ENCODE measurements at regions not wholly inside any gene's neighbourhood (a gene's known extent, or its start where the extent isn't known, plus 50 kb on each side); places are given as distances from the start of the nearest gene placed in this dataset.

- Histone ChIP-seq H3K36me3 (ENCODE audit: control insufficient read depth in 1 of 2, insufficient read depth in 2 of 2, low read length in 2 of 2) (no peaks in the 10 kb centered on the region), H3K27ac (ENCODE audit: low read length) (no peak overlapping the region), H3K27me3 (ENCODE audit: low read depth, low read length) (no peaks in the 10 kb centered on the region), H3K4me3 (ENCODE audit: low read depth in 1 of 2, low read length in 2 of 2) (no peak overlapping the region), H3K4me1 (ENCODE audit: control insufficient read depth in 1 of 2, insufficient read depth in 2 of 2, low read length in 2 of 2) (no peaks in the 10 kb centered on the region), H3K9me3 (ENCODE audit: control insufficient read depth in 1 of 2, low read length in 2 of 2) (no peaks in the 10 kb centered on the region)
These were observed 643.8 kb downstream of the SORCS1 start for GRCh38 chr10:106520698-106521097.

GRCh38 chr10:106519376-106520030 lies 645.0 kb downstream of the SORCS1 start:
- no peaks in the 10 kb centered on the region for H3K4me1 ChIP-seq (ENCODE audit: control insufficient read depth in 1 of 2, insufficient read depth in 2 of 2, low read length in 2 of 2)
- no peak overlapping the region for H3K4me3 ChIP-seq (ENCODE audit: low read depth in 1 of 2, low read length in 2 of 2)
- no peak overlapping the region for H3K27ac ChIP-seq (ENCODE audit: low read length)
- no peaks in the 10 kb centered on the region for H3K27me3 ChIP-seq (ENCODE audit: low read depth, low read length)
- H3K36me3 ChIP-seq (ENCODE audit: control insufficient read depth in 1 of 2, insufficient read depth in 2 of 2, low read length in 2 of 2), result no peaks in the 10 kb centered on the region
- no peaks in the 10 kb centered on the region for H3K9me3 ChIP-seq (ENCODE audit: control insufficient read depth in 1 of 2, low read length in 2 of 2)

GRCh38 chr10:106515206-106515790 lies 649.2 kb downstream of the SORCS1 start:
- H3K27me3 ChIP-seq (ENCODE audit: low read depth, low read length), result no peaks in the 10 kb centered on the region
- H3K4me1 ChIP-seq (ENCODE audit: control insufficient read depth in 1 of 2, insufficient read depth in 2 of 2, low read length in 2 of 2), result no peaks in the 10 kb centered on the region
- no peaks in the 10 kb centered on the region for H3K36me3 ChIP-seq (ENCODE audit: control insufficient read depth in 1 of 2, insufficient read depth in 2 of 2, low read length in 2 of 2)
- no peaks in the 10 kb centered on the region for H3K9me3 ChIP-seq (ENCODE audit: control insufficient read depth in 1 of 2, low read length in 2 of 2)
- H3K4me3 ChIP-seq (ENCODE audit: low read depth in 1 of 2, low read length in 2 of 2), result no peak overlapping the region
- H3K27ac ChIP-seq (ENCODE audit: low read length), result no peak overlapping the region

- Histone ChIP-seq H3K9me3 (ENCODE audit: control insufficient read depth in 1 of 2, low read length in 2 of 2) (no peaks in the 10 kb centered on the region), H3K27ac (ENCODE audit: low read length) (no peak overlapping the region), H3K4me3 (ENCODE audit: low read depth in 1 of 2, low read length in 2 of 2) (no peak overlapping the region), H3K36me3 (ENCODE audit: control insufficient read depth in 1 of 2, insufficient read depth in 2 of 2, low read length in 2 of 2) (no peaks in the 10 kb centered on the region), H3K27me3 (ENCODE audit: low read depth, low read length) (no peaks in the 10 kb centered on the region), H3K4me1 (ENCODE audit: control insufficient read depth in 1 of 2, insufficient read depth in 2 of 2, low read length in 2 of 2) (no peaks in the 10 kb centered on the region)
These were observed 651.1 kb downstream of the SORCS1 start for GRCh38 chr10:106513352-106513771.

- Histone ChIP-seq H3K4me3 (ENCODE audit: low read depth in 1 of 2, low read length in 2 of 2) (no peak overlapping the region), H3K9me3 (ENCODE audit: control insufficient read depth in 1 of 2, low read length in 2 of 2) (no peaks in the 10 kb centered on the region), H3K4me1 (ENCODE audit: control insufficient read depth in 1 of 2, insufficient read depth in 2 of 2, low read length in 2 of 2) (no peaks in the 10 kb centered on the region), H3K27ac (ENCODE audit: low read length) (no peak overlapping the region), H3K27me3 (ENCODE audit: low read depth, low read length) (no peaks in the 10 kb centered on the region), H3K36me3 (ENCODE audit: control insufficient read depth in 1 of 2, insufficient read depth in 2 of 2, low read length in 2 of 2) (no peaks in the 10 kb centered on the region)
These were observed 652.6 kb downstream of the SORCS1 start for GRCh38 chr10:106511917-106512316.

- Histone ChIP-seq H3K27ac (ENCODE audit: low read length) (no peak overlapping the region), H3K9me3 (ENCODE audit: control insufficient read depth in 1 of 2, low read length in 2 of 2) (no peaks in the 10 kb centered on the region)
These were observed 655.6 kb downstream of the SORCS1 start for GRCh38 chr10:106508950-106509349.

GRCh38 chr10:106506526-106507283 lies 657.8 kb downstream of the SORCS1 start:
- H3K27ac ChIP-seq (ENCODE audit: low read length), result no peak overlapping the region

More at GRCh38 chr10:106508950-106509349, 655.6 kb downstream of the SORCS1 start:
- Histone ChIP-seq H3K36me3 (ENCODE audit: control insufficient read depth in 1 of 2, insufficient read depth in 2 of 2, low read length in 2 of 2) (no peaks in the 10 kb centered on the region), H3K27me3 (ENCODE audit: low read depth, low read length) (no peaks in the 10 kb centered on the region), H3K4me3 (ENCODE audit: low read depth in 1 of 2, low read length in 2 of 2) (no peak overlapping the region), H3K4me1 (ENCODE audit: control insufficient read depth in 1 of 2, insufficient read depth in 2 of 2, low read length in 2 of 2) (no peaks in the 10 kb centered on the region)

GRCh38 chr10:106504536-106504935 lies 660.0 kb downstream of the SORCS1 start:
- Histone ChIP-seq H3K9me3 (ENCODE audit: control insufficient read depth in 1 of 2, low read length in 2 of 2) (no peaks in the 10 kb centered on the region), H3K4me1 (ENCODE audit: control insufficient read depth in 1 of 2, insufficient read depth in 2 of 2, low read length in 2 of 2) (no peaks in the 10 kb centered on the region), H3K27ac (ENCODE audit: low read length) (no peak overlapping the region), H3K27me3 (ENCODE audit: low read depth, low read length) (no peaks in the 10 kb centered on the region), H3K36me3 (ENCODE audit: control insufficient read depth in 1 of 2, insufficient read depth in 2 of 2, low read length in 2 of 2) (no peaks in the 10 kb centered on the region), H3K4me3 (ENCODE audit: low read depth in 1 of 2, low read length in 2 of 2) (no peak overlapping the region)

More at GRCh38 chr10:106506526-106507283, 657.8 kb downstream of the SORCS1 start:
- H3K36me3 ChIP-seq (ENCODE audit: control insufficient read depth in 1 of 2, insufficient read depth in 2 of 2, low read length in 2 of 2), result no peaks in the 10 kb centered on the region
- H3K4me1 ChIP-seq (ENCODE audit: control insufficient read depth in 1 of 2, insufficient read depth in 2 of 2, low read length in 2 of 2), result no peaks in the 10 kb centered on the region
- H3K27me3 ChIP-seq (ENCODE audit: low read depth, low read length), result no peaks in the 10 kb centered on the region
- H3K9me3 ChIP-seq (ENCODE audit: control insufficient read depth in 1 of 2, low read length in 2 of 2), result no peaks in the 10 kb centered on the region
- H3K4me3 ChIP-seq (ENCODE audit: low read depth in 1 of 2, low read length in 2 of 2), result no peak overlapping the region

GRCh38 chr10:106502641-106503040 lies 661.9 kb downstream of the SORCS1 start:
- Histone ChIP-seq H3K4me3 (ENCODE audit: low read depth in 1 of 2, low read length in 2 of 2) (no peak overlapping the region), H3K9me3 (ENCODE audit: control insufficient read depth in 1 of 2, low read length in 2 of 2) (no peaks in the 10 kb centered on the region), H3K4me1 (ENCODE audit: control insufficient read depth in 1 of 2, insufficient read depth in 2 of 2, low read length in 2 of 2) (no peaks in the 10 kb centered on the region), H3K27me3 (ENCODE audit: low read depth, low read length) (no peaks in the 10 kb centered on the region), H3K36me3 (ENCODE audit: control insufficient read depth in 1 of 2, insufficient read depth in 2 of 2, low read length in 2 of 2) (no peaks in the 10 kb centered on the region), H3K27ac (ENCODE audit: low read length) (no peak overlapping the region)

GRCh38 chr10:106500925-106501525 lies 663.5 kb downstream of the SORCS1 start:
- H3K4me3 ChIP-seq (ENCODE audit: low read depth in 1 of 2, low read length in 2 of 2), result no peak overlapping the region
- H3K9me3 ChIP-seq (ENCODE audit: control insufficient read depth in 1 of 2, low read length in 2 of 2), result no peaks in the 10 kb centered on the region
- H3K27ac ChIP-seq (ENCODE audit: low read length), result no peak overlapping the region
- H3K4me1 ChIP-seq (ENCODE audit: control insufficient read depth in 1 of 2, insufficient read depth in 2 of 2, low read length in 2 of 2), result no peaks in the 10 kb centered on the region
- no peaks in the 10 kb centered on the region for H3K27me3 ChIP-seq (ENCODE audit: low read depth, low read length)
- H3K36me3 ChIP-seq (ENCODE audit: control insufficient read depth in 1 of 2, insufficient read depth in 2 of 2, low read length in 2 of 2), result no peaks in the 10 kb centered on the region
